ENCODE measurements at regions not wholly inside any gene's neighbourhood (a gene's known extent, or its start where the extent isn't known, plus 50 kb on each side); places are given as distances from the start of the nearest gene placed in this dataset.

DNA sequence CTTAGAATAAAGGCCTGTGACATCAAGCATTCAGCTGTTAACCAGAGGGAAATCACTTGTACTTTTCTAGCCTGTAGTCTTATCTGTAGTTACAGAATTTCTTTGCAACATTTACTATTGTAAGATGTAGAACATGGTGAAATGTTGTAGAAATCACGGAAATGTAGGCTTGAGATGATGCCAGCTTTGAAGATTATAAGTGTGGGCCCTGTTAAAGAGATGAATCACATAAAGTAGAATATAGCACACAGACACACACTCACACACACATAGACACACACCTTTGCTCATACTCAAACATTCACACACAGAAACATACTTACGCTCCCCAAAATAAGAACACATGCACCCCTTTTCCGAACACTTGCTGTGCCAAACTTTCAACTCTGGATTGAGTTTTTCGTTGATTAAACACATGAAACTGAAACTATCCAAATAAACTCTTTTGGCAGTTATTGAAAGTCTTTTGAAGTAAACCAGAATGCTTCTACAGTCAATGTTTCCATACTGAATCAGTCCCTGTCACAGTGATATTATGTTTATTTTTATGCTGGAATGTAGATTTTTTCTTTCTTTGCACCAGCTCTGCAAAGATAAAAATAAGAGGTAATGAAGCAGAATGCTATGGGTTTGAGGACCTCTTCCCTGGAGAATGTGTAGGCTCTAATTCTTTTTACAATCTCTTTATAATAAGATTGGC is 230.3 kb upstream of the MEOX2 start:
- Histone ChIP-seq H3K4me1 (peaks cover 17% of the 10 kb centered on the region), H3K36me3 (no peaks in the 10 kb centered on the region), H3K4me3 (no peak overlapping the region), H3K27me3 (no peaks in the 10 kb centered on the region), H3K9me3 (no peaks in the 10 kb centered on the region), H3K27ac (no peak overlapping the region)
- DNase-seq (ENCODE audit: extremely low spot score in 2 of 2), result no peak
- TF ChIP-seq POLR2A (IDR thresholded peaks at IDR 0.05) (no peak), POLR2AphosphoS5 (IDR thresholded peaks at IDR 0.05; ENCODE audit: insufficient read depth in 1 of 2, low read depth in 1 of 2) (no peak)
- TF ChIP-seq, protein P1, sequence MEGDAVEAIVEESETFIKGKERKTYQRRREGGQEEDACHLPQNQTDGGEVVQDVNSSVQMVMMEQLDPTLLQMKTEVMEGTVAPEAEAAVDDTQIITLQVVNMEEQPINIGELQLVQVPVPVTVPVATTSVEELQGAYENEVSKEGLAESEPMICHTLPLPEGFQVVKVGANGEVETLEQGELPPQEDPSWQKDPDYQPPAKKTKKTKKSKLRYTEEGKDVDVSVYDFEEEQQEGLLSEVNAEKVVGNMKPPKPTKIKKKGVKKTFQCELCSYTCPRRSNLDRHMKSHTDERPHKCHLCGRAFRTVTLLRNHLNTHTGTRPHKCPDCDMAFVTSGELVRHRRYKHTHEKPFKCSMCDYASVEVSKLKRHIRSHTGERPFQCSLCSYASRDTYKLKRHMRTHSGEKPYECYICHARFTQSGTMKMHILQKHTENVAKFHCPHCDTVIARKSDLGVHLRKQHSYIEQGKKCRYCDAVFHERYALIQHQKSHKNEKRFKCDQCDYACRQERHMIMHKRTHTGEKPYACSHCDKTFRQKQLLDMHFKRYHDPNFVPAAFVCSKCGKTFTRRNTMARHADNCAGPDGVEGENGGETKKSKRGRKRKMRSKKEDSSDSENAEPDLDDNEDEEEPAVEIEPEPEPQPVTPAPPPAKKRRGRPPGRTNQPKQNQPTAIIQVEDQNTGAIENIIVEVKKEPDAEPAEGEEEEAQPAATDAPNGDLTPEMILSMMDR (IDR thresholded peaks at IDR 0.05), result no peak
- intact Hi-C loops (cut with DNase I), result no loop called here

DNA sequence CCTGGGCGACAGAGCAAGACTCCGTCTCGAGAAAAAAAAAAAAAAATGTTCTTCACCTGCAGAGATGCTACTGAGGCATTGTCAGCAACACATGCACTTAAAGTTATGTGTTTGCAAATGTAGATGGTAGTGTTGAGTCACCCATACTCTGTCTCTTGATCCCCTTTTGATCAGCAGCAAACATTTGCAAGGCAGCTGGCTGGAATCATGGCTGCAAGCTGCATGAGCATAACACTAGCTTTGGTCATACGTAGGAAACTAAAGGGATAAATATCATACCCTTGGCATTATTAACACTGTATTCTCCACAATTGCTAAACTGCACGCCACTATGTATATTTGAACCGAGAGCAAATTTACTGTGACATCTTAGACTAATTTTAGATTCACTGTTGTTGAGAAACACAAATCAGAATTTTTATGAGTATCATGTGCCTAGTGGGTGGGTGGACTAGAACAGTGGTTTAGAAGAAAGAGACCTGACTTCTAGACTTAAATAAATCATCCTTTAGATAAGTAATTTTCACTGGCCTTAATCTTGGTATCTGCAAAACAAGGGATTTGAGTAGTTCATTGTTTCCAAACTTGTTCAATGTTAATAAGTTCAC is 229.3 kb upstream of the MEOX2 start:
- Histone ChIP-seq H3K9me3 (no peaks in the 10 kb centered on the region), H3K4me1 (peaks cover 17% of the 10 kb centered on the region), H3K27ac (no peak overlapping the region), H3K4me3 (no peak overlapping the region), H3K27me3 (no peaks in the 10 kb centered on the region), H3K36me3 (no peaks in the 10 kb centered on the region)
- TF ChIP-seq, protein P1 (IDR thresholded peaks at IDR 0.05), result no peak
- no peak for TF ChIP-seq POLR2AphosphoS5 (IDR thresholded peaks at IDR 0.05; ENCODE audit: insufficient read depth in 1 of 2, low read depth in 1 of 2)
- no peak for TF ChIP-seq POLR2A (IDR thresholded peaks at IDR 0.05)
- intact Hi-C loops (cut with DNase I), result no loop called here
- no peak for DNase-seq (ENCODE audit: extremely low spot score in 2 of 2)

DNA sequence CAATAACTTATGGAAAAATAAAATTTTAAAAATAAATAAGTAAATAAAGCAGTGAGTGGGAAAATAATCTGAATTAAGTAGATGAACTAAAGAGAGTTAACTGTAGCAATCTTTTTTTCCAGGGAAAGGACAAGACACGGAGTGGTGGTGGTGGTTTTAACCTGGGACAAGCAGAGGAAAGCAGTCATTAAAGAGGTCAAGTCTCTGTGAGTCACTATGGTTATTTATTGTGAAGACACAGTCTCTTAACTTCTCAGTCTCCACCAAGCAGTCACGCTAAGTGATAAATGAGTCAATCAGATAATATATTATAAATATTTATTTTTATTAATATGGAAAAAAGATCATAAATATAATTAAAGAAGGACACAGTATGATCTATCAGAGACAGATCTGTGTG is 228.1 kb upstream of the MEOX2 start:
- TF ChIP-seq POLR2AphosphoS5 (IDR thresholded peaks at IDR 0.05; ENCODE audit: insufficient read depth in 1 of 2, low read depth in 1 of 2) (no peak), POLR2A (IDR thresholded peaks at IDR 0.05) (no peak)
- TF ChIP-seq, protein P1 (IDR thresholded peaks at IDR 0.05), result no peak
- Histone ChIP-seq H3K9me3 (no peaks in the 10 kb centered on the region), H3K27me3 (no peaks in the 10 kb centered on the region), H3K4me1 (peaks cover 17% of the 10 kb centered on the region), H3K27ac (no peak overlapping the region), H3K4me3 (no peak overlapping the region), H3K36me3 (no peaks in the 10 kb centered on the region)
- DNase-seq (ENCODE audit: extremely low spot score in 2 of 2), result no peak
- intact Hi-C loops (cut with DNase I), result no loop called here

DNA sequence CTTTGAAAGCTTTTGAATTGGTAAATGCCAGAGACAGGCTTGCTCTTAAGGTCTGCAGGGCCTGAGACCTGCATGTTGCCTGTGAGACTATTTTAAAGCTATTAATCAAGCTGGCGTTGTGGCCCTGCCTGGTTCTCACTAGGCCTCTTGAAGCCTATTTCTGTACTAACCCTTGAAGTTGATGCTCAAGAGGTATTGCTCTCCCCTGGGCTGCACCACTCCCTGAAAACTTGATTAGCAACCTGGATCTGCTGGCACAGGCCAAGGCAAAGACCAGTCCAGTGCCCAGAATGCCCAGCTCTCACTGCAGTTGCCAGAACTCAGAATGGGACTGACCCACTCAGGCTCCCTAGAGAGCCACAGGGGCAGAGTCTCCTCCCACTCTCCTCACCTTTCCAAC is 220.0 kb upstream of the MEOX2 start:
- H3K27ac ChIP-seq, result no peak overlapping the region
- H3K4me1 ChIP-seq, result no peaks in the 10 kb centered on the region
- no peak overlapping the region for H3K4me3 ChIP-seq
- no peak for TF ChIP-seq POLR2A (IDR thresholded peaks at IDR 0.05)
- TF ChIP-seq, protein P1 (IDR thresholded peaks at IDR 0.05), result no peak
- no peak for TF ChIP-seq POLR2AphosphoS5 (IDR thresholded peaks at IDR 0.05; ENCODE audit: insufficient read depth in 1 of 2, low read depth in 1 of 2)
- intact Hi-C loops (cut with DNase I), result no loop called here
- no peaks in the 10 kb centered on the region for H3K9me3 ChIP-seq
- no peaks in the 10 kb centered on the region for H3K27me3 ChIP-seq
- no peaks in the 10 kb centered on the region for H3K36me3 ChIP-seq
- DNase-seq (ENCODE audit: extremely low spot score in 2 of 2), result no peak

Measured in vagina (tissue), 2 donors.